HEK293T (cell line): ENCODE measurements at regions not wholly inside any gene's neighbourhood (a gene's known extent, or its start where the extent isn't known, plus 50 kb on each side); places are given as distances from the start of the nearest gene placed in this dataset.

ENCODE experiments used
- CTBP1 ChIP-seq: fragments of 450-650 bp; IDR thresholded peaks from 2 replicates; pipeline ENCODE4 v1.6.1; 2016; ENCODE audit warnings: borderline replicate concordance
- FOXK2 ChIP-seq: fragments of 450-650 bp; IDR thresholded peaks from 2 replicates; pipeline ENCODE4 v1.6.1; 2016; ENCODE audit warnings: mild to moderate bottlenecking
- FOXM1 ChIP-seq: fragments of 450-650 bp; IDR thresholded peaks from 2 replicates; pipeline ENCODE4 v1.6.1; 2017; ENCODE audit warnings: mild to moderate bottlenecking, borderline replicate concordance
- HDGF ChIP-seq: fragments of 450-650 bp; IDR thresholded peaks from 2 replicates; pipeline ENCODE4 v1.6.1; 2017; ENCODE audit warnings: antibody characterized with exemption, borderline replicate concordance
- LEF1 ChIP-seq: fragments of 450-650 bp; IDR thresholded peaks from 2 replicates; pipeline ENCODE4 v1.6.1; 2017; ENCODE audit warnings: mild to moderate bottlenecking, borderline replicate concordance
- SUZ12 ChIP-seq: fragments of 450-650 bp; IDR thresholded peaks from 2 replicates; pipeline ENCODE4 v1.6.1; 2016; ENCODE audit warnings: mild to moderate bottlenecking
- TARDBP ChIP-seq: fragments of 450-650 bp; IDR thresholded peaks from 2 replicates; pipeline ENCODE4 v1.6.1; 2016
- ZNF384 ChIP-seq: fragments of 450-650 bp; IDR thresholded peaks from 2 replicates; pipeline ENCODE4 v1.6.1; 2016

GRCh38 chr2:198917275-198917674, 540.5 kb downstream of the SATB2 start:
- TF ChIP-seq LEF1: no peak
- no peak for TF ChIP-seq ZNF384
- no peak for TF ChIP-seq FOXK2
- no peak for TF ChIP-seq FOXM1
- no peak for TF ChIP-seq CTBP1
- no peak for TF ChIP-seq HDGF
- TF ChIP-seq SUZ12: no peak
- TF ChIP-seq TARDBP: no peak
